NCI-H524 treated with DMSO at 0.1 percent for 48 hours (cell line): ENCODE measurements at regions not wholly inside any gene's neighbourhood (a gene's known extent, or its start where the extent isn't known, plus 50 kb on each side); places are given as distances from the start of the nearest gene placed in this dataset.
"Not testable (repeated sequence)": the region's sequence is repeated elsewhere in the genome, so short reads cannot be mapped to it uniquely, and the experiment has no call there.

Experiments used
- DNase-seq: peaks from one replicate; lab custom pipeline; 2025; lab: John Stamatoyannopoulos, UW

DNA sequence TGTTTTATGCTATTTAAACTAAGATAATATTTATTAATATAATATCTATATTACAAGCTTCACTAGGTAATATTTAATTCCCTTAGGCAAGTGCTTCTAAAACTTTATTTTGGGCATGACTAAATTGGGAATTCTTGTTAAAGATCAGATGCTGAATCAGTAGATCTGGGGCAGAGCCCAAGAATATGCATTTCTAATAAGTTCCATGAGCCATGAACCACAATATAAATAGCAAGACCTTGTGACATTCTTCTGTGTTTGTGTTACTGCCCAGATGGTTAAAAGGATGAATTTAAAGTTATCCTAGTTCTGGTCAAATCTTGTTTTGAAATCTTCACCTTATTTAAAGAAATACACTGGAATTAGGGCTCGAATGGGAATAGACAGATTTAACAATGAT lies 258.4 kb upstream of the CACNA2D1 start:
- no peak for DNase-seq

DNA sequence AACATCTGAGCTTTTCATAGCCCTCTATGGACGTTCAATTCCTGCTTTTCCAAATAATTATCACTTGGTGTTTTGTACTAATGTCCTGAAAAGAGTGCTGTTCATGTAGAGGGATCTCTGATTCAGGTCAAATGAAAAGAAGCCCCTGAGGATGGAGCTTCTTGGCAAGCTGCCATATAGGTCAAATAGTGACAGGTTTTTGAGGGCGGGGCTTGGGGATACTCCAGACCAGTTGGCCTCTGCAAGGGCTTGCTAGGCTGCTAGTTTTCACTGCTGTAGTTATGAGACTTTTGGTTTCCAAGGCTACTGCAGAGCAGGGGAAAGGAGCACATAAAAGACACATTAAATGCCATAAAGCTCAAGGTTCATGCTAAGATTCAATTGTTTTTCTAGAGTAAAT lies 257.2 kb upstream of the CACNA2D1 start:
- DNase-seq, result no peak

DNA sequence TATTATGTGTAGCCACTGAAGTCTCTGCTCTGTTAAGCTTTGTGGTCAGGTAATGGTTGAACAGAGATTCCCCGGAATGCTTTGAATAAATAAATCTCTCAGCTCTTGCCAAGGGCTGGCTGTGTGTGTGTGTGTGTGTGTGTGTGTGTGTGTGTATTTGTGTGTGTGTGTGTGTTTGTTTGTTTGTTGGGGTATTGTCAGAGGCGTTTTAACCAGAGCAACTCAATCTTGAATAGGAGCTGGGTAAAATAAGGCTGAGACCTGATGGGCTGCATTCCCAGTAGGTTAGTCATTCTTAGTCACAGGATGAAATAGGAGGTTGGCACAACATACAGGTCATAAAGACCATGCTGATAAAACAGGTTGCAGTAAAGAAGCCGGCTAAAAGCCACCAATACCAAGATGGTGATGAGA lies 256.2 kb upstream of the CACNA2D1 start:
- no peak for DNase-seq

DNA sequence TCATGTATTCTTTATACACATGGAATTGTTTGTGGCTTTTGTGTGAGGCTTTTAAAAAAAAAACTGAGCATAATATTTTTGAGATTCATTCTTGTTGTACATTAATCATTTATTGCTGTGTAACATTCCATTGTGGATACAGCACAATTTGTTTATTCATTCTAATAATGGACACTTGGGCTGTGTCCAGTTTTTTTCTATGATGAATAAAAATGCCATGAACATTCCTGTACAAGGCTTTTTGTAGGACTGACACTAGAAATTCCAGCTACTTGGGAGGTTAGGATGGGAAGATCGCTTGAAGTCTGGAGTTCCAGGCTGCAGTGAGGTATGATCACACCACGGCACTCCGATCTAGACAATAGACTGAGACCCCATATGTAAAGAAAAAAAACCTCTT lies 254.3 kb upstream of the CACNA2D1 start:
- no peak for DNase-seq

DNA sequence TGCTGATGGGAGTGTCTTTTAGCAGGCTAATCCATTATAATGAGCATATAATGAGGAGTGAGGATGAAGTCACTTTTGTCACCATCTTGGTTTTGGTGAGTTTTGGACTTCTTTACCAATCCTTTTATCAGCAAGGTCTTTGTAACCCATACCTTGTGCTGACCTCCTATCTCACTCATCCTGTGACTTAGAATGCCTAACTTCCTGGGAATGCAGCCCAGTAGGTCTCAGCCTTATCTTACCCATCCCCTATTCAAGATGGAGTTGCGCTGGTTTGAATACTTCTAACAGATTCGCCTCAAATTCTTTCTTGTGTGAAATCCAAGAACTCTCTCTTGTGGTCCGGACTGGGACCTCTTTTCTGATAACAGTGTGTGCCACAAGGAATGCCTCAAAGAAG lies 253.1 kb upstream of the CACNA2D1 start:
- DNase-seq, result no peak

DNA sequence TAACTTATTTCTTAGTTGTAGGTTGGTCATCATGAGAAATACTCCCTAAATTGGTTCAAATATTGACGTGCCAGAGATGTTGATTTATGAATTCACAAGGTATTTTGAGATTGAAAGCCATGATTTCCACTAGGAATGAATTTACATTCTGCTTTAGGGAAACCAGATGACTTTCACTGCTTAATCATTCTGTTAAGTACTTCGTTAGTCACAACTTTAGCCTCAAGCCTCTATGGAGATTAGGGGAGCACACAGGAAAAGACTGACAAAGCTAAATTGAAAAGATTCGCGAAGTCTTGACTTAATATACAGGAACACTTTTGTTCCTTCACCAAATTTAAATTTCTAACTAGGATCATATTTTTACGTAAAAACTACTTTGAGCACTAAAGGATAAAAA lies 250.4 kb upstream of the CACNA2D1 start:
- no peak for DNase-seq

DNA sequence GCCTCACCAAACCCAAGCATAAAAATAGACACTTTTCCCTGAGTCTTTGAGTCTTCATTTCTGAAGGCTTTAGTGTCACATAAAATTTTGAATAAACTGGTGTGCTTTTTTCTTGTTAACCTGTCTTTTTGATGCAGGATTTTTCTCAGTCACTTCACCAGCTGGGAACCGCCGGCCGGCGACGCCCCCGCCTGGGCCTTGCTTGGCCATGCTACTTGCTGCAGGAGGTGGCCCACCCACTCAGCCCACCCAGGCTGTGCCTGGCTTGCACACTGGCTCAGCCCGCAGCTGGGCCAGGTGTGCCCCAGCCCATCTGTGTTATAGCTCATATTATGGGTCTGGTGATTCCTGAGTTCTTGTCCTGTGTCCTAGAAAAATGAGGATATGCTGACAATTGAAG lies 247.4 kb upstream of the CACNA2D1 start:
- DNase-seq, result no peak

DNA sequence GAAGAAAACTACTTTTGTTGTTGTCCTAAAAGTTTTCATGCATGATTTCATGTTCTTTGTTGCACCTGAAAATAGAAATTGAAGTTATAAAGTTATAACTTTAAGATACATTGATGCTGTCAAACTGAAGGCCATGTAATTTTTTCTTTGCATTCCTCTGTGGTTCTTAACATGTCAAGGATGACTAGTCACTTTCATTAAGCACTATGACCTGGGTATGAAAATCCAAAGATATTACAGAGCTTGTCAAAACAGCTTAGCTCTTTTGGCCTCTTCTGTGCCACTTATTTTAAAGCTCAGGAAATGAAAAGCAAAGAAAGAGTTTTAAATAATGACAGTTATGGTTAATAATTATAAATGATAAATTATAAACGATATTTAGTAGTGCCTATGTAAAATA lies 241.6 kb upstream of the CACNA2D1 start:
- DNase-seq, result no peak

DNA sequence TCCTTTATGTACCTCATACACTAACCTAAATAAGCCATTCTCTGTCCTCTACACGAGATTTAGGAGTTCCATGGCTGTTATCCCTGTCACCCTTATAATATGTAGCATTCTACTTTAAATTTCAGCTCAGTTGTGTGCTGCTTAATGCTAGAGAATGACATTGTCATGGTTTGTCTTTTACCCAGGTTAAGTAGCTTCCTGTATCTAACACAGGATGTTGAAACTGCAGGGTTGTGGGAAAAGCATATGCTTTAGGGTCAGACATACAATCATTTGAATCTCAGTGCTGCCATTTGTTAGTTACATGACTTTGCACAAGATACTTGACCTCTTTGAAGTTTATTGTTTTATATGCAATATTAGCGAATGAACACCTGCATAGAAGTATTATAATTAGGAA lies 235.1 kb upstream of the CACNA2D1 start:
- DNase-seq, result no peak

DNA sequence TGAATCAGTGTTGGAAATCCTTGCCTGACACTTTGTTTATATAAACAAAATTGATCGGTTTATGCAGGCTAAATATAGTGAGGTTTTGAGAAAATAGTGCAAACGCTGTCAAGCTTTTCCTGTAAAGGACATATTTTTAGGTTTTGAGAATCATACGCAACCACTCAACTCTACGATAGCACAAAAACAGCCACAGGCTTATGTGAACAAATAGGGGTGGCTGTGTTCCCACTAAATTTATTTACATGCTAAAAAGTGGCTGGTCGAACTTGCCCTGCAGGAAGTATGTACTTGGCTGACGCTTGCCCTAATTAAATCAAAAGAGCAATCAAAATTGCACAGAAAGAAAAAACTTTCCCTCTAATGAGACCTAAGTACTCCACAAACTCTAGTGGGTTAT lies 234.7 kb upstream of the CACNA2D1 start:
- no peak for DNase-seq

DNA sequence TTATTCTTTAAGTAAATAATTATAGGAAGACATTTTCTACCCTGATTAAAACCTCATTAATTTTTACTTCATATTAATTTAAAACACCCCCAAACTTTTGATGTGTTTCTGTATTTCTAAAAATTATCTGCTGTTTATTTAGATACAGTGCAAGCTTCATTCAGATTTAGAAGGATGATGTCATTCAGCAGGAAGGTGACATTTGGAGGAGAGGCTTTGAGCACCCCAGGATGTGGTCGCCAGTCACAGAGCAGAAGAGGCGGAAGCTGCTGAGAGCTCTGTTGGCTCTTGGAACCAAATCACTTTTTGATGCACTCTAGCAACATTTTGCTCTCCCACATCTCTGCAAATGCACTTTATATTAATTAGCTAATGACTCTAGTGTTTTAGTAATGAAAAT lies 233.9 kb upstream of the CACNA2D1 start:
- DNase-seq, result no peak

DNA sequence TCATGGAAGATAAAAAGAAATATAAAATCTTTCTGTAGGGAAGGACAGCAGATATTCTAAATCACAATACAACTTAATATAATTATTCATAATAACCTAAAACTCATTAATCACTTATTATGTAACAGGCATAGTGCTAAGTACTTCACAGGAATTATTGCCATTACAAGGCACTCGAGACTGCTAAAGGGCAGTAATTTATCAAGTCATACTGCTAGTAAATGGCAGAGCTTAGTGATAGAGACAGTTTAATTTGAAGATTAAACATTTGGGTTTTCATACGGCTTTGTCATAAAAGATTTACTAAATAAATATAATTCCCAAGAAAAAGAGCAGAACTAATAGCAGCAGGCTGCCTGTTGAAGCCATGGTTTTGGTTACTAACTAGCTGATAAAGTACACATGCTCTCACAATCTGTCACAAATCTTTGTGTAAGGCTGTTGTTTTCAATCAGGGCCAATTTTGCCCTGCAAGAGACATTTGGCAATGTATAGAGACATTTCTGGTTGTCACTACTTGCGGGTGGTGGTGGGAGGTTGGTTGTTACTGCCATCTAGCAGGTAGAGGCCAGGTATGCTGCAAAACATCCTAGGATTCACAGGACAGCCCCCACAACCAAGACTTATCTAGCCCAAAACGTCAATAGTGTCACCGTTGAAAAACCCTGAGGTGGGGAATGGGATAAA lies 233.3 kb upstream of the CACNA2D1 start:
- peak; percentile 90 for DNase-seq

DNA sequence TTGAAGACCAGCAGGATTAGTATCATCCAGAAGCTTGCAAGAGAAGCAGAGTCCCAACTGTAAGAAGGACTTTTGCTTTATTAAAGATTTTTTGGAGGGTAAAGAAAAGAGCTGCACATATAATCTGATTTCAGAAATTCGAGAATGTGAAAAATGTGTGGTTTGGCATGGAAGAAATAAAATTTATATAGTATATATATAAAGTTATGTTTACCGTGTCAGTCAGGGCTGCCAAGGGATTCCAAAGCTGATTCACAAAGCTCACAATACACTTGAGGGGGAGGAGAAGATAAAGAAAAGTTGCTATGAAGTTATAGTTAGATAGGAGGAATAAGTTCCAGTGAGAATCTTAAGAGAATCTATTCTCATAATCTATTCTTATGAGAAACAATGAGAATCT lies 231.8 kb upstream of the CACNA2D1 start:
- DNase-seq, result no peak

DNA sequence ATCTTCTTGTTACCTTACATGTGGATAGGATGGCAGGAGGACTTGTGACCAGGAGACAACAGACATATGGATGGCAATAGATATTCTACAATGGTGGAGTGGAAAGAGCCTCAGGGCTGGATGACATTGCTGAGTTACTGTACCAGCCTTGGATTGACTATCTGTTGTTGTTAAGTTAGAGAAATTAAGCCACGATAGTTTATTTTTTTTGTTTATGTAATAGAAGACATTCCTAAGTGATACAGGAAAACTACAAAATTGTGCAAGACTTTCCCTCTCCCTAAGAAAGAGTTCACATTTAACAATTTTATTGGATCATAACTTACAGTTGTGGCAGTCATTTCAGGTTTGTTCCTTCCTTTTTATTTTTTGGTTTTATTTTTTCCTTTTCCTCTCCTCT lies 230.7 kb upstream of the CACNA2D1 start:
- no peak for DNase-seq

DNA sequence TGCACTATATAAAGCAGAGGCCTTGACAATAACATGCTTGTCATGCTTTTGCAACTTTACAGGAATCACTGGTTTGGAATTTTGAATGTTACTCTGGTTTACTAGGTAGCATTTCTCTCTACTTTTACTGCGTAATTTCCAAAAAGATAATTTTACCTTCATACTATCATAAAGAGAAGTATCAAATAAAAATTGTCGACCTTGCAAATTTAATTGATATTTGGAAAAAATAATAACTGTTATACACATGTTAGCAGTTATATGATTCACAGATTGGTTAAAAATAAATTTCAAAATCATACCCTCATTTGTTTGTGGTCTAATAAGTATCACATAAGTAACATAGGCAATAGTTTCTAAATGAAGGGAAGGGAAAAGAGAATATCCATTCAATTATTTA lies 228.5 kb upstream of the CACNA2D1 start:
- no peak for DNase-seq

DNA sequence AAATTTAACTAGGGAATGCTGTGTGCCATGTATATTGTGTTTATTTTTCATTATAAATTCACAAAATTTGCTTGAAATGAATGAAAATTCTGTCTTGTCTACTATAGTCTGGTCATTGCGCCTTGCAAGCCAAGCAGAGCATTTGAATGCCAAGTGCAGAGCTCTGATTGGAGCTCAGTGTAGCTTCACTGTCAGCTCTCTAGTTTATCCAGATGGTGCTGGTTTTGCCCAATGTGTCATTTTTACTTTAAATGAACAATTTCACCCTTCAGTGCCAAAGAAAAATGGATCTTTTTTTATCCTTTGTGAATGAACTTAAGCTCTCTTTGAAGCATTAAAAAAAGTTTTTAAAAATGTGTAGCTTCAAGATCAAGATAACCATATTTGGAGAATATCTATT lies 225.6 kb upstream of the CACNA2D1 start:
- DNase-seq, result no peak

DNA sequence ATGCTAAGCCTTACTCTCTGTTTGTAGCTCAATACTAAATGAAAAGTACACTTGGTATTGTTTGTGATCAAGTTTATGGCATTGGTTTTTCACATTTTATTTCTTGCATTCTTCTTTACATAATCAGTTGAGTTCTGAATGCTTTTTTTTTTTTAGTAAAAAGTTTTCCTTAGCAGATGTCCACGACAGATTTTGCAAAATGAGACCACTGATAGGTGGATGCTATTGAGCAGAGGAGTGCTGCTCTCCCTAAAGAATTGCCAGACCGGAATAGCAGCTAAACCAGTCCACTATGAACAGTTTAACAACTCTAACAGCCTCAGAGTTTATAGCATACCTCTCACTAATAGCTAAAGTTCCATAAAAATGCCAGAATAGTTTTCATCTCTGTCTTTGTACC lies 225.1 kb upstream of the CACNA2D1 start:
- no peak for DNase-seq

DNA sequence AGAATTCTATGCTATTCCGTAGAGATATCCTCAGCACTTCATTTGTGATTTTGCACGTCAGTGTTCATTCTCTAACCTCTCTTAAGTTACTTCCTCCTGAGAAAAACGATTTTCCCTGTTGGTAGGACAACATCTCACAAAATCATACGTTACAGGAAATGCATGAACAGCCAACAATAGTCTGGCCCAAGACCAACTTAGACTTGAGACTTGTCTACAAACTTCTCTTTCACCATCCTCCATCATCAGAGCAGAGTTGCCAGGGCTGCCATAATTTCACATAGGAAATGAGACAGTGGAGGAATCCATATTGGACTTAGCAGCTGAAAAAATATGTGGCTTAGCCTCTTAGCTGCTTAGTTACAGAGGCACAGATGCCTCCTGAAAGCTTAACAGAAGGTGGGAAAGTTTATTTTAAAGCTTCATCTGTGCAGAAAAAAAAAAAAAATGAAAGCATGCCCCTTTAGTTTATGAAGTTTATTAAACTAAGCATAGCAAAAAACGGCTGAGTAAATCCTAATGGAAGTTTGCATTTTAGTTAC lies 222.5 kb upstream of the CACNA2D1 start:
- DNase-seq, result peak; percentile 27

DNA sequence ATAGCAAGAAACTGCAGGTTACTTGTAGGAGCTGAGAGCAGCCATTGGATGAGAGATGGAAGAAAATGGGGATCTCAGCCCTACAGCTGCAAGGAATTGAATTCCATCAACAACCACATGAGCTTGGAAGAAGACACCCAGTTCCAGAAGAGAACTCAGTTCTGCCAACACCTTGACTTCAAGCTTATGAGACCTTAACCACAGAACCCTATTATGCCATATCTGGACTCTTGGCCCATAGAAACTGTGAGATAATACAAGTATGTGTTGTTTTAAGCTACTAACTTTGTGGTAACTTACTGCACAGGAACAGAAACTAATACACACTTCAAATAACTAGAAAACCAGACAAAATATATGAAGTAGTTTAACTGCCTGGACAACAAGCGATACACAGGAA lies 212.4 kb upstream of the CACNA2D1 start:
- no peak for DNase-seq

DNA sequence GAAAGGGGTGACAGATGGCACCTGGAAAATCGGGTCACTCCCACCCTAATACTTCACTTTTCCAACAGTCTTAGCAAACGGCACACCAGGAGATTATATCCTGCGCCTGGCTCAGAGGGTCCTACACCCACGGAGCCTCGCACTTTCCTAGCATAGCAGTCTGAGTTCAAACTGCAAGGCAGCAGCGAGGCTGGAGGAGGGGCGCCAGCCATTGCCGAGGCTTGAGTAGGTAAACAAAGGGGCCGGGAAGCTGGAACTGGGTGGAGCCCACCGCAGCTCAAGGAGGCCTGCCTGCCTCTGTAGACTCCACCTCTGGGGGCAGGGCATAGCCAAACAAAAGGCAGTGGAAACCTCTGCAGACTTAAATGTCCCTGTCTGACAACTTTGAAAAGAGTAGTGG lies 206.5 kb upstream of the CACNA2D1 start:
- DNase-seq, result not testable (repeated sequence)

DNA sequence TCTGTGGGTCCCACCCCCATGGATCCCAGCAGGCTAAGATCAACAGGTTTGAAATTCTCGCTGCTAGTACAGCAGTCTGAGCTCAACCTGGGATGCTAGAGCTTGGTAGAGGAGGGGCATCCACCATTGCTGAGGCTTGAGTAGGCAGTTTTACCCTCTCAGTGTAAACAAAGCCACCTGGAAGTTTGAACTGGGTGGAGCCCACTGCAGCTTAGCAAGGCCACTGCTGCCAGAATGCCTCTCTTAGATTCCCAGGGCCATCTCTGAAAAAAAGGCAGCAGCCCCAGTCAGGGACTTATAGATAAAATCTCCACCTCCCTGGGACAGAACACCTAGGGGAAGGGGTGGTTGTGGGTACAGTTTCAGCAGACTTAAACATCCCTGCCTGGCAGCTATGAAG lies 190.0 kb upstream of the CACNA2D1 start:
- peak; percentile 40 for DNase-seq

DNA sequence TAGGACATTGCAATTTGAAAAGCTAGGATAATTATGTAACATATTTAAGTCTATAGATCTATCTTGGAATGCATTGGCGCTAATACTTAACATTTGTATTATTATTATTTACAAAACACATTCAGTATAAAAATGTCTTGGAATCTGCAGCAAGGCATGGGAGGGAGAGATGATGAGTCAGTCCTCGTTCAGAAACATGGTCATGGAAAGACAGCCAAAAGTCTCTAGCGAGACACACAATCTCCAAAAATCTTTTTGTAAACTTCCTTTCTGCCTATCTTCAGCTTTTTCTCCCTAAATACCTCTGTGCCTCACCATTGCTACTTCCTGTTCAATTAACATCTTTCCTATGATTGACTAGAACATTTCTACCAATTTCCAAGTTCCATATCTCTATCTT lies 188.4 kb upstream of the CACNA2D1 start:
- DNase-seq, result no peak

DNA sequence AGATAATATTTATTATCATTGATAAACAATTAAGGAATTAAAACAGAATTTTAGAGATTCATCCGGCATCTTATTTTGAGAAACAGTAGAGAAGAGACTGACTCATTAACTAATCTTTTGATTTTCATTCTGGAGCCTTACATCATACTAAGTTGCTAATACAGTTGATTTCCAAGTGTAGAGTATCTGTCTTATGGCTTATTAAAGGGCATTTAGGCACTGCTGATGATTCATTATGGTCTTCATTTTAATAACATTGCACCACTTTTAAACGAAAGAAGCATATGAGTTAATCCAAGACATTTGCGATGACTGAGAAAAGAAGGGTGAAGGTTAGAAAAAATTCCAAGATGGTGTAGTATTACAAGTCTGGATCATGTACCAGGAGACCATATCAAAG lies 186.0 kb upstream of the CACNA2D1 start:
- DNase-seq, result no peak

DNA sequence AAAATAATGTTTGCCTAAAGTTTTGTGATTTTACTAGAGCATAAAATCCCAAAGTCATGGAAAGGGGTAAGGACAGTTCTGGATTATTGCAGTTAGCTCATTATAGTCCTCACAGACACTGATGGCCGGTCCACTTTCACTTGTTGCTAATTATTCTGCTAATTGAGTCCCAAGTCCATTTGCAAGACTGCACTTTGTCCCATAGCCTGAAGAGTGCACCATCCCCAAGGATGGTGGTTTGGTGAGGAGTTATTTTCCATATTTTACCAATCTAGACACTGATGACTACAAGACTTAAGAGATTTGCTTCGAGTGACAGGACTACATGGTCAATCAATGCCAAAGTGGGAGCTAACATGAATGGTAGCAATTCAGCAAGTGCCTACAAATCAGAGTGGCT lies 181.8 kb upstream of the CACNA2D1 start:
- DNase-seq, result no peak
